Gastroesophageal sphincter (tissue), 3 donors: ENCODE measurements at regions not wholly inside any gene's neighbourhood (a gene's known extent, or its start where the extent isn't known, plus 50 kb on each side); places are given as distances from the start of the nearest gene placed in this dataset.
"Not testable (repeated sequence)": the region's sequence is repeated elsewhere in the genome, so short reads cannot be mapped to it uniquely, and the experiment has no call there.

Experiments
- CTCF ChIP-seq, 4 experiments: fragments of 200-600 bp in 2 of 4; fragments of 450-650 bp in 2 of 4; sonication (generic) in 1 of 4; IDR thresholded peaks; one replicate each; pipeline ENCODE4 v1.5.1; 2017 to 2019; ENCODE audit warnings: antibody characterized with exemption in 4 of 4, mild to moderate bottlenecking in 2 of 4, moderate library complexity in 2 of 4
- POLR2A ChIP-seq, 2 donors: fragments of 450-650 bp; IDR thresholded peaks; one replicate each; pipeline ENCODE4 v1.6.1; 2017; ENCODE audit warnings: antibody characterized with exemption in 2 of 2, mild to moderate bottlenecking in 2 of 2, moderate library complexity in 1 of 2
- POLR2AphosphoS5 ChIP-seq: sonication (generic); formaldehyde crosslinking; IDR thresholded peaks from one replicate; pipeline ENCODE4 v1.6.1; 2017; ENCODE audit warnings: antibody characterized with exemption

GRCh38 chr4:60423573-60424184 is 776.4 kb upstream of the ADGRL3 start:
- not testable (repeated sequence) for TF ChIP-seq POLR2A (IDR thresholded peaks at IDR 0.05); CTCF (IDR thresholded peaks at IDR 0.05); POLR2AphosphoS5
